ENCODE measurements at regions not wholly inside any gene's neighbourhood (a gene's known extent, or its start where the extent isn't known, plus 50 kb on each side); places are given as distances from the start of the nearest gene placed in this dataset.

DNA sequence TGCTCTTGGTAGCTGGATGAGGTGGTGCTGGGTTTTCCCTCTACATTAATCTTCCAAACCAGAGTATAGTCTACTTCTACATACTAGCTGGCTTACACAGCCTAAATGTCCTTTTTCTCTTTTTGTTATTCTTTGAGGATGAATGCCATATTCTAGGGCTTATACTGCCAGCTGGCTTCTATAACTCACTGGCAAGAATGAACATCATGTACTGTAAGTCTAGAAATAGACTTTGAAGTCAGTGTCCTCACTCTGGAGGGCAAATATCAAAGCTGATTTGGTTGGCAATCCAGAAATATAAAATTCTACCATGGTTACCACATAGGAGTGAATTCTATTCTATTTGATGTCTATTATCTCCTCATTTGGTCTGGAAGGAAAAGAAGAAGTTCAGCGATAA is 251.7 kb upstream of the TYRP1 start:
- Histone ChIP-seq H3K27me3 (no peaks in the 10 kb centered on the region), H3K4me3 (no peak overlapping the region), H3K36me3 (replicated peaks in 1 of 2) (no peaks in the 10 kb centered on the region), H3K27ac (no peak overlapping the region), H3K4me1 (replicated peaks in 1 of 2) (no peaks in the 10 kb centered on the region), H3K9me3 (replicated peaks in 1 of 3) (no peaks in the 10 kb centered on the region)
- WGBS, 4 donors, result 92 to 100% (median 95%) methylated on average over 1 of the region's 1 CpG
- no peak for TF ChIP-seq POLR2A (IDR thresholded peaks at IDR 0.05)
- TF ChIP-seq, protein P1, sequence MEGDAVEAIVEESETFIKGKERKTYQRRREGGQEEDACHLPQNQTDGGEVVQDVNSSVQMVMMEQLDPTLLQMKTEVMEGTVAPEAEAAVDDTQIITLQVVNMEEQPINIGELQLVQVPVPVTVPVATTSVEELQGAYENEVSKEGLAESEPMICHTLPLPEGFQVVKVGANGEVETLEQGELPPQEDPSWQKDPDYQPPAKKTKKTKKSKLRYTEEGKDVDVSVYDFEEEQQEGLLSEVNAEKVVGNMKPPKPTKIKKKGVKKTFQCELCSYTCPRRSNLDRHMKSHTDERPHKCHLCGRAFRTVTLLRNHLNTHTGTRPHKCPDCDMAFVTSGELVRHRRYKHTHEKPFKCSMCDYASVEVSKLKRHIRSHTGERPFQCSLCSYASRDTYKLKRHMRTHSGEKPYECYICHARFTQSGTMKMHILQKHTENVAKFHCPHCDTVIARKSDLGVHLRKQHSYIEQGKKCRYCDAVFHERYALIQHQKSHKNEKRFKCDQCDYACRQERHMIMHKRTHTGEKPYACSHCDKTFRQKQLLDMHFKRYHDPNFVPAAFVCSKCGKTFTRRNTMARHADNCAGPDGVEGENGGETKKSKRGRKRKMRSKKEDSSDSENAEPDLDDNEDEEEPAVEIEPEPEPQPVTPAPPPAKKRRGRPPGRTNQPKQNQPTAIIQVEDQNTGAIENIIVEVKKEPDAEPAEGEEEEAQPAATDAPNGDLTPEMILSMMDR (IDR thresholded peaks at IDR 0.05), result no peak
- intact Hi-C loops (cut with DNase I), result no loop called here
- no peak for DNase-seq

DNA sequence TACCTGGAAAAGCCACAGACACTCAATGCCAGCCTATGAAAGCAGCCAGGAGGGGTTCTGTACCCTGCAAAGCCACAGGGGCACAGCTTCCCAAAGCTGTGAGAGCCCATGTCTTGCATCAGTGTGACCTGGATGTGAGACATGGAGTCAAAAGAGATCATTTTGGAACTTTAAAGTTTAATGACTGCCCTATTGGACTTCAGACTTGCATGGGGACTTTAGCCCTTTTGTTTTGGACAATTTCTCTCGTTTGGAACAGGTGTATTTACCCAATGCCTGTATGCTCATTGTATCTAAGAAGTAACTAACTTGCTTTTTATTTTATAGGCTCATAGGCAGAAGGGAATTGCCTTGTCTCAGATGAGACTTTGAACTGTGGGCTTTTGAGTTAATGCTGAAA is 244.9 kb upstream of the TYRP1 start:
- WGBS, 4 donors, result 48 to 63% (median 52%) methylated on average over 1 of the region's 1 CpG
- H3K4me3 ChIP-seq, result no peak overlapping the region
- intact Hi-C loops (cut with DNase I), result no loop called here
- DNase-seq, result no peak
- no peaks in the 10 kb centered on the region for H3K27me3 ChIP-seq
- H3K36me3 ChIP-seq (replicated peaks in 1 of 2), result no peaks in the 10 kb centered on the region
- no peaks in the 10 kb centered on the region for H3K9me3 ChIP-seq (replicated peaks in 1 of 3)
- TF ChIP-seq, protein P1 (IDR thresholded peaks at IDR 0.05), result no peak
- no peak for TF ChIP-seq POLR2A (IDR thresholded peaks at IDR 0.05)
- no peaks in the 10 kb centered on the region for H3K4me1 ChIP-seq (replicated peaks in 1 of 2)
- no peak overlapping the region for H3K27ac ChIP-seq

DNA sequence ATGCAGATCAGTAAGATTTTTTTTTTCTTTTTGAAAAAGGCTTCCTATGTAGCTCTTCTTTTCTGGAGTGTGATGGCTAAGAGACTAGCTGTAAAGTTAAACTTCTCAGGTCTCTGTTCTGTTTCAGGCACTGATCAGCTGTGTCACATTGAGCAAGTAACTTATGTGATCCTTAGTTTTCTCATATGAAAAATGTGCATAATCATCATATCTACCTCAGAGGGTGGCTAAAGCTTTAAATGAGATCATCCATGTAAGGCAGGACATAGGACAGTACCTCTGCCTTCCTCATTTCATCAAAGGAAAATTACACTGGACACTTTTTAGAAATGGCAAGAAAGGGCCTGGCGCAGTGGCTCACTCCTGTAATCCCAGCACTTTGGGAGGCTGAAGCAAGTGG is 235.9 kb upstream of the TYRP1 start:
- Histone ChIP-seq H3K36me3 (replicated peaks in 1 of 2) (no peaks in the 10 kb centered on the region), H3K27me3 (no peaks in the 10 kb centered on the region), H3K4me3 (no peak overlapping the region), H3K9me3 (replicated peaks in 1 of 3) (no peaks in the 10 kb centered on the region), H3K27ac (no peak overlapping the region), H3K4me1 (replicated peaks in 1 of 2) (no peaks in the 10 kb centered on the region)
- DNase-seq, result no peak
- 95 to 100% (median 98%) methylated on average over 1 of the region's 1 CpG for WGBS, 4 donors
- TF ChIP-seq POLR2A (IDR thresholded peaks at IDR 0.05), result no peak
- TF ChIP-seq, protein P1 (IDR thresholded peaks at IDR 0.05), result no peak
- intact Hi-C loops (cut with DNase I), result no loop called here

DNA sequence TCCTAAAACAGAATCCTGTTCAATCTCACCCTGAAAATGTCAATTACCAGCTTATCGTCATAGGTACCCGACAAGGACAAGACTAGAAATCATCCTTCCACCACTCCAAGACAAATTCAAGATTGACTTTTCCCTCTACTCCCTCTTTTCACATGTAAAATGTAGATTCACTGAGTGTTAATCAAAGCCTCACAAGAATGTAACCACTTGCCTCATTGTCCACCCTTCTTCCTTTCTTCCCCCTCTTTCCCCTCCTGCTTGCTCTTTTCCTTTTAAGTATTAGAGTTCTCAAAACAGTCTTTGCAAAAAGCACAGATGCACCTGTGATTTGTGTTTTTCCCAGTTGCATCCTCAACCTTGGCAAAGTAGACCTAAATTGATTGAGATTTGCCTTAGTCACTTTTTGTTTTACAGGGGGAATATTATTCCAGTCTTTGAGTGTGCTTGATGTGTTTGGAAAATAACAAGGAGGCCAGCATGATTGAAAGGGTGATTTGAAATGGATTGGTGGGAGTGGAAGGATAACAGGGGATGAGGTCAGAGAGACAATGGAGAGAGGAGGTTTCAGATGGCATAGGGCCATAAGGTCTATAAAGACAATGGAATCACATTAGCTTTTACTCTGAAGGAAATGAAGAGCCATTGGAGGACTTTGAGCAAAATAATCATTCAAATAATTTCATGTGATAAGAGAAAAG is 231.3 kb upstream of the TYRP1 start:
- intact Hi-C loops (cut with DNase I), result no loop called here
- DNase-seq, result no peak
- Histone ChIP-seq H3K4me1 (replicated peaks in 1 of 2) (no peaks in the 10 kb centered on the region), H3K36me3 (replicated peaks in 1 of 2) (no peaks in the 10 kb centered on the region), H3K27me3 (no peaks in the 10 kb centered on the region), H3K27ac (no peak overlapping the region), H3K9me3 (replicated peaks in 1 of 3) (no peaks in the 10 kb centered on the region), H3K4me3 (no peak overlapping the region)
- TF ChIP-seq POLR2A (IDR thresholded peaks at IDR 0.05), result no peak
- TF ChIP-seq, protein P1 (IDR thresholded peaks at IDR 0.05), result no peak
- 73 to 92% (median 85%) methylated on average over 2 of the region's 2 CpGs for WGBS, 4 donors
